Mesenchymal stem cell (in vitro differentiated cells and primary cell): ENCODE measurements at regions not wholly inside any gene's neighbourhood (a gene's known extent, or its start where the extent isn't known, plus 50 kb on each side); places are given as distances from the start of the nearest gene placed in this dataset.

Experiments
- DNase-seq: peaks from one replicate; pipeline ENCODE4 v3.0.0-alpha.2; 2013
- H2AFZ ChIP-seq: one replicate; pipeline ENCODE4 v1.6.1; 2013; ENCODE audit warnings: low read depth, mild to moderate bottlenecking, control low read depth, inconsistent platforms, low read length, moderate library complexity
- H2AK5ac ChIP-seq: 2 replicates; pipeline ENCODE4 v1.6.1; 2013; ENCODE audit warnings: low read length, moderate library complexity, mild to moderate bottlenecking, inconsistent platforms; ENCODE audit not compliant: severe bottlenecking
- H2BK120ac ChIP-seq: one replicate; pipeline ENCODE4 v1.6.1; 2013; ENCODE audit warnings: low read depth, mild to moderate bottlenecking, inconsistent platforms, low read length, moderate library complexity
- H2BK12ac ChIP-seq, 2 experiments: one replicate each; pipeline ENCODE4 v1.6.1; 2013; ENCODE audit warnings: inconsistent platforms in 2 of 2, low read length in 2 of 2, mild to moderate bottlenecking in 2 of 2, moderate library complexity in 2 of 2, control low read depth in 1 of 2
- H2BK15ac ChIP-seq: one replicate; pipeline ENCODE4 v1.6.1; 2013; ENCODE audit warnings: mild to moderate bottlenecking, low read depth, inconsistent platforms; ENCODE audit not compliant: poor library complexity, severe bottlenecking
- H2BK5ac ChIP-seq: 2 replicates; pipeline ENCODE4 v1.6.1; 2013; ENCODE audit warnings: low read depth, mild to moderate bottlenecking, low read length, control low read depth, inconsistent platforms; ENCODE audit not compliant: poor library complexity, severe bottlenecking
- H3K14ac ChIP-seq, 2 experiments: one replicate each; pipeline ENCODE4 v1.6.1; 2013; ENCODE audit warnings: inconsistent platforms in 2 of 2, low read length in 2 of 2, control low read depth in 1 of 2, mild to moderate bottlenecking in 1 of 2, moderate library complexity in 1 of 2
- H3K18ac ChIP-seq, 2 experiments: one replicate each; pipeline ENCODE4 v1.6.1; 2013; ENCODE audit warnings: inconsistent platforms in 2 of 2, low read length in 2 of 2, control low read depth in 1 of 2, low read depth in 1 of 2, mild to moderate bottlenecking in 1 of 2
- H3K23ac ChIP-seq, 2 experiments: one replicate each; pipeline ENCODE4 v1.6.1; 2013; ENCODE audit warnings: inconsistent platforms in 2 of 2, low read length in 2 of 2, mild to moderate bottlenecking in 2 of 2, moderate library complexity in 2 of 2, control low read depth in 1 of 2
- H3K27ac ChIP-seq: 2 replicates; pipeline ENCODE4 v1.5.1; 2013; ENCODE audit warnings: mild to moderate bottlenecking, moderate library complexity, low read length, control low read depth, inconsistent platforms; ENCODE audit not compliant: poor library complexity, severe bottlenecking
- H3K27me3 ChIP-seq, 2 experiments: 2 replicates each; pipeline versions ENCODE4 v1.6.1 to v1.7.0; 2013; ENCODE audit warnings: low read length in 2 of 2, mild to moderate bottlenecking in 2 of 2, moderate library complexity in 2 of 2, control low read depth in 1 of 2, inconsistent platforms in 1 of 2; ENCODE audit not compliant: control insufficient read depth in 1 of 2, insufficient read depth in 1 of 2
- H3K36me3 ChIP-seq, 2 experiments: 2 replicates each; pipeline versions ENCODE4 v1.6.1 to v1.7.0; 2013; ENCODE audit warnings: low read length in 2 of 2, control low read depth in 1 of 2, inconsistent platforms in 1 of 2, low read depth in 1 of 2, mild to moderate bottlenecking in 1 of 2; ENCODE audit not compliant: insufficient read depth in 2 of 2, control insufficient read depth in 1 of 2
- H3K4ac ChIP-seq, 2 experiments: one replicate each; pipeline ENCODE4 v1.6.1; 2013; ENCODE audit warnings: inconsistent platforms in 2 of 2, low read length in 2 of 2, mild to moderate bottlenecking in 2 of 2, moderate library complexity in 2 of 2, control low read depth in 1 of 2, low read depth in 1 of 2
- H3K4me1 ChIP-seq: 2 replicates; pipeline ENCODE4 v1.6.1; 2013; ENCODE audit warnings: low read depth, low read length, control low read depth; ENCODE audit not compliant: control insufficient read depth, insufficient read depth
- H3K4me2 ChIP-seq: 2 replicates; pipeline ENCODE4 v1.6.1; 2013; ENCODE audit warnings: low read length, mild to moderate bottlenecking, inconsistent platforms; ENCODE audit not compliant: poor library complexity, severe bottlenecking
- H3K4me3 ChIP-seq, 2 experiments: 2 replicates each; pipeline versions ENCODE4 v1.5.1 to v1.7.0; 2013; ENCODE audit warnings: low read length in 2 of 2, mild to moderate bottlenecking in 2 of 2, control low read depth in 1 of 2, low read depth in 1 of 2; ENCODE audit not compliant: insufficient read depth in 1 of 2
- H3K79me1 ChIP-seq: replicated peaks from 2 replicates; pipeline ENCODE4 v1.6.1; 2013; ENCODE audit warnings: mild to moderate bottlenecking, control low read depth, low read length, inconsistent platforms; ENCODE audit not compliant: poor library complexity, severe bottlenecking
- H3K9ac ChIP-seq: 2 replicates; pipeline ENCODE4 v1.7.0; 2013; ENCODE audit warnings: mild to moderate bottlenecking, low read length, moderate library complexity
- H3K9me3 ChIP-seq: 2 replicates; pipeline ENCODE4 v1.7.0; 2013; ENCODE audit warnings: mild to moderate bottlenecking, low read length; ENCODE audit not compliant: control insufficient read depth
- H4K8ac ChIP-seq: one replicate; pipeline ENCODE4 v1.6.1; 2013; ENCODE audit warnings: inconsistent platforms, mild to moderate bottlenecking, low read length, moderate library complexity
- H4K91ac ChIP-seq: one replicate; pipeline ENCODE4 v1.6.1; 2013; ENCODE audit warnings: mild to moderate bottlenecking, low read length, inconsistent platforms
- WGBS: methylation state at CpG from one replicate; pipeline ENCODE4 v1.1.7; 2013; ENCODE audit warnings: mixed read lengths; 5-methylcytosine and 5-hydroxymethylcytosine counted together

- H3K4ac ChIP-seq, result no peak overlapping the region
Measured at GRCh38 chr22:22047266-22047665, 64.7 kb upstream of the TOP3B start.

GRCh38 chr22:22046370-22046769, 63.8 kb upstream of the TOP3B start:
- Histone ChIP-seq H2BK12ac (no peak overlapping the region), H3K23ac (no peak overlapping the region), H2BK15ac (no peak overlapping the region), H3K79me1 (no peaks in the 10 kb centered on the region), H4K91ac (no peak overlapping the region), H3K4me2 (no peak overlapping the region), H2BK120ac (no peak overlapping the region), H3K4ac (no peak overlapping the region), H3K9ac (no peak overlapping the region), H3K4me3 (no peak overlapping the region), H3K36me3 (no peaks in the 10 kb centered on the region), H3K14ac (no peak overlapping the region), H3K4me1 (no peaks in the 10 kb centered on the region), H2BK5ac (no peak overlapping the region), H4K8ac (no peak overlapping the region), H3K27ac (no peak overlapping the region), H2AFZ (no peak overlapping the region), H3K9me3 (no peaks in the 10 kb centered on the region), H3K18ac (no peak overlapping the region), H2AK5ac (no peak overlapping the region), H3K27me3 (peaks cover 35 to 55% of the 10 kb centered on the region in 2 experiments)
- WGBS, result 59% methylated on average over 2 of the region's 3 CpGs
- no peak for DNase-seq

More at GRCh38 chr22:22047266-22047665, 64.7 kb upstream of the TOP3B start:
- Histone ChIP-seq H2AFZ (no peak overlapping the region), H2BK5ac (no peak overlapping the region), H2BK12ac (no peak overlapping the region), H4K8ac (no peak overlapping the region), H3K23ac (no peak overlapping the region), H3K27ac (no peak overlapping the region), H3K4me1 (no peaks in the 10 kb centered on the region), H3K14ac (no peak overlapping the region), H3K9me3 (peaks cover under 1% of the 10 kb centered on the region), H3K4me3 (no peak overlapping the region), H3K4me2 (no peak overlapping the region), H2AK5ac (no peak overlapping the region), H3K79me1 (no peaks in the 10 kb centered on the region), H3K27me3 (peaks cover 29 to 55% of the 10 kb centered on the region in 2 experiments), H4K91ac (no peak overlapping the region), H3K36me3 (no peaks in the 10 kb centered on the region), H2BK120ac (no peak overlapping the region), H2BK15ac (no peak overlapping the region), H3K18ac (no peak overlapping the region), H3K9ac (no peak overlapping the region)
- WGBS, result 59% methylated on average over 3 of the region's 3 CpGs
- no peak for DNase-seq

- no peak overlapping the region for H2AFZ ChIP-seq
- H3K23ac ChIP-seq, result no peak overlapping the region
- H2BK15ac ChIP-seq, result no peak overlapping the region
- H3K4me3 ChIP-seq, result no peak overlapping the region
- no peak overlapping the region for H2AK5ac ChIP-seq
- no peak overlapping the region for H2BK12ac ChIP-seq
- no peak overlapping the region for H3K18ac ChIP-seq
- H3K27me3 ChIP-seq, result peaks cover 35 to 55% of the 10 kb centered on the region in 2 experiments
- WGBS, result 83% methylated on average over 5 of the region's 6 CpGs
- no peak overlapping the region for H3K27ac ChIP-seq
- no peak overlapping the region for H3K4me2 ChIP-seq
- H3K9me3 ChIP-seq, result no peaks in the 10 kb centered on the region
- H3K14ac ChIP-seq, result no peak overlapping the region
- H3K4ac ChIP-seq, result no peak overlapping the region
- H3K36me3 ChIP-seq, result no peaks in the 10 kb centered on the region
- H4K8ac ChIP-seq, result no peak overlapping the region
- no peak overlapping the region for H3K9ac ChIP-seq
- DNase-seq, result no peak
- H2BK120ac ChIP-seq, result no peak overlapping the region
- no peak overlapping the region for H2BK5ac ChIP-seq
- no peaks in the 10 kb centered on the region for H3K4me1 ChIP-seq
- H4K91ac ChIP-seq, result no peak overlapping the region
- no peaks in the 10 kb centered on the region for H3K79me1 ChIP-seq
Measured at GRCh38 chr22:22045571-22046335, 63.2 kb upstream of the TOP3B start.

GRCh38 chr22:22044153-22044552, 61.6 kb upstream of the TOP3B start:
- H2BK5ac ChIP-seq, result no peak overlapping the region
- no peak overlapping the region for H3K9ac ChIP-seq
- WGBS, result 61% methylated on average over 2 of the region's 2 CpGs
- no peak overlapping the region for H3K4ac ChIP-seq
- H2AFZ ChIP-seq, result no peak overlapping the region
- no peak overlapping the region for H2BK12ac ChIP-seq
- H3K27me3 ChIP-seq, result peaks cover 47 to 51% of the 10 kb centered on the region in 2 experiments
- H3K9me3 ChIP-seq, result no peaks in the 10 kb centered on the region
- no peak for DNase-seq
- H4K91ac ChIP-seq, result no peak overlapping the region
- H3K18ac ChIP-seq, result no peak overlapping the region
- no peak overlapping the region for H2BK15ac ChIP-seq
- no peaks in the 10 kb centered on the region for H3K79me1 ChIP-seq
- H3K36me3 ChIP-seq, result no peaks in the 10 kb centered on the region
- peak overlapping the region in 1 of 2 experiments; percentile 41 for H3K14ac ChIP-seq
- no peaks in the 10 kb centered on the region for H3K4me1 ChIP-seq
- H2AK5ac ChIP-seq, result no peak overlapping the region
- H3K4me2 ChIP-seq, result no peak overlapping the region
- no peak overlapping the region for H3K27ac ChIP-seq
- H3K23ac ChIP-seq, result peak overlapping the region in 1 of 2 experiments; percentile 5
- no peak overlapping the region for H3K4me3 ChIP-seq
- H2BK120ac ChIP-seq, result no peak overlapping the region
- H4K8ac ChIP-seq, result no peak overlapping the region
